ENCODE measurements at regions not wholly inside any gene's neighbourhood (a gene's known extent, or its start where the extent isn't known, plus 50 kb on each side); places are given as distances from the start of the nearest gene placed in this dataset.

GRCh38 chr12:89267404-89267803 is 84.9 kb downstream of the DUSP6 start:
- no peak for TF ChIP-seq TAF1 (IDR thresholded peaks at IDR 0.05; ENCODE audit: borderline replicate concordance, low read depth, low read length)
- TF ChIP-seq MXI1 (IDR thresholded peaks at IDR 0.05; ENCODE audit: low read depth, low read length), result no peak
- no peak for TF ChIP-seq IRF3 (IDR thresholded peaks at IDR 0.05; ENCODE audit: low read depth, low read length)
- TF ChIP-seq RFX5 (IDR thresholded peaks at IDR 0.05; ENCODE audit: low read length), result no peak
- TF ChIP-seq POLR2AphosphoS5 (IDR thresholded peaks at IDR 0.05; ENCODE audit: low read depth, low read length), result no peak
- TF ChIP-seq CHD2 (IDR thresholded peaks at IDR 0.05; ENCODE audit: low read length, partially characterized antibody), result no peak
- no peak for TF ChIP-seq USF2 (IDR thresholded peaks at IDR 0.05; ENCODE audit: borderline replicate concordance, low read depth, low read length)
